ENCODE measurements at regions not wholly inside any gene's neighbourhood (a gene's known extent, or its start where the extent isn't known, plus 50 kb on each side); places are given as distances from the start of the nearest gene placed in this dataset.

GRCh38 chr7:80277434-80278427, 143.1 kb downstream of the GNAI1 start:
- peaks cover 2% of the 10 kb centered on the region for H3K27me3 Mint-ChIP-seq (ENCODE audit: insufficient read depth)
- H3K4me1 Mint-ChIP-seq (ENCODE audit: low read depth) = no peaks in the 10 kb centered on the region
- H3K27ac Mint-ChIP-seq = no peak overlapping the region
- H3K4me3 Mint-ChIP-seq = no peak overlapping the region
- no peaks in the 10 kb centered on the region for H3K9me3 Mint-ChIP-seq
- intact Hi-C loops (cut with micrococcal nuclease) = no loop called here
- no peaks in the 10 kb centered on the region for H3K36me3 Mint-ChIP-seq (ENCODE audit: low read depth)
- DNase-seq (ENCODE audit: low spot score) = no peak

Measured in activated T-helper 1 cell treated with anti-CD3 and anti-CD28 coated beads, Interleukin-12 subunit alpha, Interleukin-12 subunit beta, Interleukin-2, Interleukin-4 antibody, amounts not matched to agents 30 ng/mL and 10 ng/mL and 1 ng/mL, durations not matched to agents 14 hours and 24 hours and 36 hours (primary cell).